A673 (cell line): ENCODE measurements at regions not wholly inside any gene's neighbourhood (a gene's known extent, or its start where the extent isn't known, plus 50 kb on each side); places are given as distances from the start of the nearest gene placed in this dataset.
A peak's percentile ranks its signal among the peaks of the same experiment; 100 is the strongest.

ENCODE experiments used
- BruUV-seq: library from RNA; stranded (reverse); fragments of 400-500 nt; replicated peaks from 2 replicates; lab custom pipeline; 2021; lab: Mats Ljungman, UMichigan
- CTCF ChIA-PET: fragments of 300-600 bp; sonication (Branson Sonifier 250); formaldehyde crosslinking; loops from one replicate; lab custom pipeline; 2022; ENCODE audit warnings: antibody characterized with exemption; lab: Charles Lee
- POLR2A ChIA-PET: fragments of 300-600 bp; sonication (Branson Sonifier 250); formaldehyde crosslinking; loops from one replicate; lab custom pipeline; 2022; ENCODE audit warnings: antibody characterized with exemption; ENCODE audit not compliant: low non-redundant PET; lab: Charles Lee
- DNase-seq: peaks from one replicate; pipeline ENCODE4 v3.0.0-alpha.2; 2015; ENCODE audit warnings: low spot score
- H3K27ac ChIP-seq: fragments of 200-600 bp; sonication (generic); 2 replicates; pipeline ENCODE4 v1.5.1; 2016; ENCODE audit warnings: mixed run types, low read depth, mild to moderate bottlenecking, mixed read lengths, antibody characterized with exemption, low read length; ENCODE audit not compliant: poor library complexity, severe bottlenecking
- H3K27me3 ChIP-seq: fragments of 200-600 bp; sonication (generic); replicated peaks from 2 replicates; pipeline ENCODE4 v1.6.1; 2017; ENCODE audit warnings: mixed run types, low read depth, mild to moderate bottlenecking, mixed read lengths, antibody characterized with exemption, low read length; ENCODE audit not compliant: insufficient read depth, poor library complexity
- H3K36me3 ChIP-seq: fragments of 200-600 bp; sonication (generic); 2 replicates; pipeline ENCODE4 v1.6.1; 2016; ENCODE audit warnings: mixed run types, mild to moderate bottlenecking, mixed read lengths, antibody characterized with exemption, low read length; ENCODE audit not compliant: insufficient read depth, poor library complexity, severe bottlenecking
- H3K4me1 ChIP-seq: fragments of 200-600 bp; sonication (generic); 2 replicates; pipeline ENCODE4 v1.6.1; 2017; ENCODE audit warnings: mixed run types, mild to moderate bottlenecking, mixed read lengths, antibody characterized with exemption, low read length; ENCODE audit not compliant: insufficient read depth, poor library complexity, severe bottlenecking
- H3K4me3 ChIP-seq: fragments of 200-600 bp; sonication (generic); 2 replicates; pipeline ENCODE4 v1.5.1; 2016; ENCODE audit warnings: low read depth, mixed run types, mild to moderate bottlenecking, mixed read lengths, low read length; ENCODE audit not compliant: poor library complexity, severe bottlenecking
- H3K9me3 ChIP-seq: fragments of 200-600 bp; sonication (generic); 2 replicates; pipeline ENCODE4 v1.6.1; 2016; ENCODE audit warnings: mixed run types, low read depth, mild to moderate bottlenecking, mixed read lengths, antibody characterized with exemption, low read length; ENCODE audit not compliant: poor library complexity, severe bottlenecking
- CTCF ChIP-seq: fragments of 300-800, 200-600 bp; sonication (generic); conservative IDR thresholded peaks from 2 replicates; pipeline ENCODE4 v1.5.1; 2017; ENCODE audit warnings: low read depth, mild to moderate bottlenecking, antibody characterized with exemption, low read length, moderate library complexity, mixed read lengths
- EZH2 ChIP-seq: fragments of 200-600 bp; sonication (generic); IDR thresholded peaks from 2 replicates; pipeline ENCODE4 v1.6.1; 2017; ENCODE audit warnings: borderline replicate concordance, low read depth, mild to moderate bottlenecking, mixed read lengths, antibody characterized with exemption, low read length; ENCODE audit not compliant: poor library complexity, severe bottlenecking
- intact Hi-C: fragments of 100-400 bp; cut with micrococcal nuclease; formaldehyde crosslinking; loops from one replicate; pipeline ENCODE4 v1.10.0; 2022; ENCODE audit not compliant: unreplicated experiment

GRCh38 chr18:67596003-67596402 lies 79.5 kb upstream of the DSEL start:
- CTCF ChIA-PET, result no interaction called here
- Histone ChIP-seq H3K27ac (no peak overlapping the region), H3K9me3 (peaks cover 7% of the 10 kb centered on the region), H3K4me3 (no peak overlapping the region), H3K4me1 (peaks cover 32% of the 10 kb centered on the region), H3K27me3 (no peaks in the 10 kb centered on the region), H3K36me3 (no peaks in the 10 kb centered on the region)
- BruUV-seq, result no TSS peak
- no peak for TF ChIP-seq CTCF
- no peak for TF ChIP-seq EZH2
- no peak for DNase-seq
- POLR2A ChIA-PET, result no interaction called here
- intact Hi-C loops, result loop anchor here (5.0 to 10.0 kb wide), 4 partner anchors 49 to 909 kb away; partner anchors contain the start of gene DSEL

DNA sequence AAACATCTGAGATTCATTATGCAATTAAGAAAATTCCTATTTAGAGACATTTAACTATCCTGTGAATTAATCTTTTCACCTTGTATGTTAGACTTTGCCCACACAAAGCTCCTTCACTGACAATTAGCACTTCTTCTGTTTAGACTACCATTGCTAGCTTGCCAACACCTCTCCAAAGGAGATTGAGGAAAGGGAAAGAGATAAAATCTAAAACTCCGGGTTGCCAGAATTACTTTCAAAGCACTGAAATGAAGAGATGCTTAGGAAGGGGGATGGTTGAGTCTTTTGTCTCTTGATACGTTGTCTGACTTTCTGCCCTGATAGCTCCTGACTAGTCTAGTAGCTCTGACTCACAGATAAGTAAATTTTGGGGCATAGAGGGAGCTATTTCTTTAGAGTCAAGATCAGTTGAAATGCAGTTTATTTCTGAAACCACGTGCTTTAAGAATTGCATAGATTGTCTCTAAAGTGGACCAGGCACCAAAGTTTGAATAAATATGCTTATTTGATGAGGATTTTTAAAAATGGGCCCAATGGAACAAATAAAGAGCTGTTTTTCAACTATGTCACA lies 74.1 kb upstream of the DSEL start:
- H3K27ac ChIP-seq, result no peak overlapping the region
- no peaks in the 10 kb centered on the region for H3K27me3 ChIP-seq
- peaks cover 7% of the 10 kb centered on the region for H3K4me1 ChIP-seq
- peak; percentile 45 for TF ChIP-seq CTCF
- TF ChIP-seq EZH2, result no peak
- ChIA-PET CTCF (no interaction called here), POLR2A (interaction anchor here (0.5 kb wide), 1 partner anchor 73 kb away, joined by 16 read pairs; no protein-coding TSS in a partner anchor)
- H3K9me3 ChIP-seq, result peaks cover 5% of the 10 kb centered on the region
- intact Hi-C loops, result loop anchor here (10.0 kb wide), 3 partner anchors 76 to 914 kb away; partner anchors contain the start of gene DSEL
- H3K36me3 ChIP-seq, result no peaks in the 10 kb centered on the region
- H3K4me3 ChIP-seq, result no peak overlapping the region
- BruUV-seq, result no TSS peak
- peak; percentile 76 for DNase-seq

GRCh38 chr18:67589325-67589724 lies 72.8 kb upstream of the DSEL start:
- Histone ChIP-seq H3K4me3 (no peak overlapping the region), H3K27me3 (no peaks in the 10 kb centered on the region), H3K27ac (no peak overlapping the region), H3K36me3 (no peaks in the 10 kb centered on the region), H3K9me3 (no peaks in the 10 kb centered on the region), H3K4me1 (peaks cover 7% of the 10 kb centered on the region)
- no TSS peak for BruUV-seq
- CTCF ChIA-PET, result no interaction called here
- POLR2A ChIA-PET, result no interaction called here
- no peak for TF ChIP-seq EZH2
- TF ChIP-seq CTCF, result no peak
- intact Hi-C loops, result loop anchor here (10.0 kb wide), 2 partner anchors 55 to 265 kb away; no protein-coding TSS in a partner anchor
- DNase-seq, result no peak
